GM23338 (cell line): ENCODE measurements at regions not wholly inside any gene's neighbourhood (a gene's known extent, or its start where the extent isn't known, plus 50 kb on each side); places are given as distances from the start of the nearest gene placed in this dataset.

Source experiments
- ATAC-seq: fragments of 200-7000 bp; cut with Tn5 transposase; 3 replicates; pipeline ENCODE4 v1.9.1; 2020
- DNase-seq: peaks from one replicate; pipeline ENCODE4 v3.0.0-alpha.2; 2015; ENCODE audit warnings: low spot score
- H2AFZ ChIP-seq: fragments of 200-600 bp; sonication (generic); 2 replicates; pipeline ENCODE4 v1.8.0; 2016; ENCODE audit warnings: antibody characterized with exemption, mild to moderate bottlenecking, moderate library complexity
- H3F3A ChIP-seq: fragments of 200-600 bp; sonication (generic); replicated peaks from 2 replicates; pipeline ENCODE4 v1.8.0; 2017; ENCODE audit warnings: antibody characterized with exemption, mixed run types, low read depth
- H3K27ac ChIP-seq: fragments of 200-600 bp; sonication (generic); 2 replicates; pipeline ENCODE4 v1.6.1; 2016; ENCODE audit warnings: low read depth
- H3K27me3 ChIP-seq: fragments of 200-600 bp; sonication (generic); 2 replicates; pipeline ENCODE4 v1.8.0; 2016; ENCODE audit warnings: mild to moderate bottlenecking, mixed run types, moderate library complexity; ENCODE audit not compliant: insufficient read depth
- H3K36me3 ChIP-seq: fragments of 200-600 bp; sonication (generic); 2 replicates; pipeline ENCODE4 v1.8.0; 2016; ENCODE audit warnings: mild to moderate bottlenecking; ENCODE audit not compliant: insufficient read depth
- H3K4me1 ChIP-seq: fragments of 200-600 bp; sonication (generic); 2 replicates; pipeline ENCODE4 v1.8.0; 2016; ENCODE audit warnings: mild to moderate bottlenecking, moderate library complexity; ENCODE audit not compliant: insufficient read depth
- H3K4me2 ChIP-seq: fragments of 200-600 bp; sonication (generic); 2 replicates; pipeline ENCODE4 v1.7.1; 2017; ENCODE audit warnings: mixed run types
- H3K4me3 ChIP-seq: fragments of 200-600 bp; sonication (generic); 2 replicates; pipeline ENCODE4 v1.6.1; 2016; ENCODE audit warnings: mixed run types
- H3K79me2 ChIP-seq: fragments of 200-600 bp; sonication (generic); replicated peaks from 2 replicates; pipeline ENCODE4 v1.8.0; 2017; ENCODE audit warnings: mild to moderate bottlenecking; ENCODE audit not compliant: insufficient read depth
- H3K9me2 ChIP-seq: fragments of 200-600 bp; sonication (generic); 2 replicates; pipeline ENCODE4 v1.8.0; 2017; ENCODE audit not compliant: insufficient read depth
- H4K20me1 ChIP-seq: fragments of 200-600 bp; sonication (generic); replicated peaks from 2 replicates; pipeline ENCODE4 v1.8.0; 2017; ENCODE audit warnings: mild to moderate bottlenecking; ENCODE audit not compliant: insufficient read depth
- H3K27ac Mint-ChIP-seq: 2 replicates; pipeline ENCODE4 v1.8.0; 2020; ENCODE audit warnings: inconsistent platforms, mild to moderate bottlenecking, moderate library complexity, mixed read lengths
- H3K27me3 Mint-ChIP-seq: 3 replicates; pipeline ENCODE4 v1.8.0; 2022; ENCODE audit warnings: low read depth, mild to moderate bottlenecking, moderate library complexity, mixed read lengths, inconsistent platforms; ENCODE audit not compliant: insufficient read depth, poor library complexity
- H3K36me3 Mint-ChIP-seq: 3 replicates; pipeline ENCODE4 v1.8.0; 2021; ENCODE audit warnings: low read depth, mild to moderate bottlenecking, inconsistent platforms, moderate library complexity, mixed read lengths
- H3K4me1 Mint-ChIP-seq: 3 replicates; pipeline ENCODE4 v1.8.0; 2020; ENCODE audit warnings: mild to moderate bottlenecking, inconsistent platforms, mixed read lengths
- H3K4me3 Mint-ChIP-seq: 3 replicates; pipeline ENCODE4 v1.8.0; 2021; ENCODE audit warnings: moderate library complexity, mild to moderate bottlenecking, inconsistent platforms, mixed read lengths
- H3K9me3 Mint-ChIP-seq: 3 replicates; pipeline ENCODE4 v1.8.0; 2020; ENCODE audit warnings: moderate library complexity, mild to moderate bottlenecking, inconsistent platforms, mixed read lengths
- CREB1 ChIP-seq: fragments of 250-450 bp; sonication (Bioruptor Pico); IDR thresholded peaks from 2 replicates; pipeline ENCODE4 v1.5.0; 2020; ENCODE audit warnings: low read depth, mild to moderate bottlenecking, moderate library complexity
- CTCF ChIP-seq, 2 experiments: fragments of 200-600 bp in 1 of 2; sonication (generic) in 1 of 2; conservative IDR thresholded peaks; 2 replicates each; pipeline versions ENCODE4 v1.5.1 to v1.6.1; 2016 to 2017; ENCODE audit warnings: antibody characterized with exemption in 2 of 2, low read depth in 2 of 2, mild to moderate bottlenecking in 2 of 2, moderate library complexity in 1 of 2
- ETS1 ChIP-seq: IDR thresholded peaks from 2 replicates; pipeline ENCODE4 v1.6.1; 2016; ENCODE audit warnings: antibody characterized with exemption
- EZH2 ChIP-seq: fragments of 200-600 bp; sonication (generic); IDR thresholded peaks from one replicate; pipeline ENCODE4 v1.8.0; 2017; ENCODE audit warnings: antibody characterized with exemption, mild to moderate bottlenecking, low read depth; ENCODE audit not compliant: unreplicated experiment
- EZH2phosphoT487 ChIP-seq: fragments of 200-600 bp; sonication (generic); IDR thresholded peaks from one replicate; pipeline ENCODE4 v1.8.1; 2018; ENCODE audit warnings: antibody characterized with exemption; ENCODE audit not compliant: unreplicated experiment
- JUNB ChIP-seq: IDR thresholded peaks from one replicate; pipeline ENCODE4 v1.6.1; 2016; ENCODE audit warnings: antibody characterized with exemption; ENCODE audit not compliant: unreplicated experiment
- NANOG ChIP-seq: IDR thresholded peaks from 2 replicates; pipeline ENCODE4 v1.6.1; 2016; ENCODE audit warnings: antibody characterized with exemption, borderline replicate concordance
- POLR2AphosphoS5 ChIP-seq: IDR thresholded peaks from 2 replicates; pipeline ENCODE4 v1.6.1; 2016; ENCODE audit warnings: antibody characterized with exemption, low read depth
- REST ChIP-seq: IDR thresholded peaks from one replicate; pipeline ENCODE4 v1.6.1; 2018; ENCODE audit warnings: antibody characterized with exemption; ENCODE audit not compliant: unreplicated experiment
- STAT1 ChIP-seq: IDR thresholded peaks from one replicate; pipeline ENCODE4 v1.6.1; 2016; ENCODE audit warnings: antibody characterized with exemption; ENCODE audit not compliant: unreplicated experiment
- ZNF114 ChIP-seq: fragments of 250-450 bp; sonication (Bioruptor Pico); IDR thresholded peaks from 2 replicates; pipeline ENCODE4 v1.5.0; 2020; ENCODE audit warnings: mild to moderate bottlenecking, moderate library complexity
- ZNF331 ChIP-seq: fragments of 250-450 bp; sonication (Bioruptor Pico); IDR thresholded peaks from 2 replicates; pipeline ENCODE4 v1.5.0; 2020; ENCODE audit warnings: low read depth, mild to moderate bottlenecking, moderate library complexity
- ZNF462 ChIP-seq: fragments of 250-450 bp; sonication (Bioruptor Pico); IDR thresholded peaks from 2 replicates; pipeline ENCODE4 v1.5.0; 2020; ENCODE audit warnings: mild to moderate bottlenecking, moderate library complexity

DNA sequence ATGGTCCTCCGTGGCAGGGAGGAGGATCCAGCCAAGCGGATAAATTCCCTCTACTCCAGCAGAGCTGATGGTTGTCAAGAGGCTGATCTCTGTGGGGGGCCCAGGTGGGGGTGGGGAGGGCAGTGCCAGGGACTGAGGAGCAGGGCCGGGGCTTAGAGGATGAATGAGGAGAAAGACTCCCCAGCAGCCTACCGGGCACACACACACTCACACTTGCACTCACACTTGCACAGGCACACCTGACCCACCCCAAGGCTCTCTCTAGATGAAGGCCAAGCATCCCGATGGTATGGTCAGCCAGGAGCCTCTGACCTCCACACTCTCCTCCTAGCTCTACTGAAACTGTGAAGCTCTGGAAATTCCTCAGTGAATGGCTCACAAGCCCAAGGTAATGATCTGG lies 131.3 kb upstream of the PRR20G start:
- no peaks in the 10 kb centered on the region for H3K36me3 ChIP-seq
- Mint-ChIP-seq H3K36me3 (no peaks in the 10 kb centered on the region), H3K27me3 (peaks cover 7% of the 10 kb centered on the region), H3K27ac (no peak overlapping the region), H3K4me3 (no peak overlapping the region), H3K4me1 (peaks cover 36% of the 10 kb centered on the region), H3K9me3 (no peaks in the 10 kb centered on the region)
- H3F3A ChIP-seq = no peaks in the 10 kb centered on the region
- TF ChIP-seq ZNF331 = no peak
- no peak for TF ChIP-seq ZNF114 (CRISPR knock-in tag)
- TF ChIP-seq ETS1 = no peak
- no peak for TF ChIP-seq POLR2AphosphoS5
- no peak for TF ChIP-seq JUNB
- TF ChIP-seq REST = no peak
- no peak for TF ChIP-seq ZNF462 (CRISPR knock-in tag)
- no peak for TF ChIP-seq CTCF (conservative IDR thresholded peaks at IDR 0.05; ENCODE audit: low read depth in 2 of 2)
- TF ChIP-seq NANOG = no peak
- TF ChIP-seq EZH2 = no peak
- no peak for TF ChIP-seq CREB1
- no peak for TF ChIP-seq STAT1
- TF ChIP-seq EZH2phosphoT487 = no peak
- no peaks in the 10 kb centered on the region for H3K9me2 ChIP-seq
- ATAC-seq = no peak
- no peak overlapping the region for H3K27ac ChIP-seq
- no peak overlapping the region for H2AFZ ChIP-seq
- H3K4me2 ChIP-seq = no peak overlapping the region
- no peaks in the 10 kb centered on the region for H3K27me3 ChIP-seq
- H3K79me2 ChIP-seq = no peaks in the 10 kb centered on the region
- DNase-seq = no peak
- no peak overlapping the region for H3K4me3 ChIP-seq
- H3K4me1 ChIP-seq = peaks cover 7% of the 10 kb centered on the region; the same call in 1 of the 2 replicates
- H4K20me1 ChIP-seq = no peaks in the 10 kb centered on the region
